Testis (tissue), 2 donors: ENCODE measurements at regions not wholly inside any gene's neighbourhood (a gene's known extent, or its start where the extent isn't known, plus 50 kb on each side); places are given as distances from the start of the nearest gene placed in this dataset.

ENCODE experiments used
- DNase-seq: peaks from one replicate; pipeline ENCODE4 v3.0.0-alpha.2; 2019
- H3K27ac ChIP-seq, 2 donors: fragments of 200-600 bp; sonication (generic); one replicate each; pipeline ENCODE4 v1.5.1; 2019
- H3K27me3 ChIP-seq: fragments of 200-600 bp; sonication (generic); one replicate; pipeline ENCODE4 v1.5.1; 2019
- H3K36me3 ChIP-seq: fragments of 200-600 bp; sonication (generic); one replicate; pipeline ENCODE4 v1.5.1; 2017; ENCODE audit warnings: low read depth; ENCODE audit errors: missing control alignments
- H3K4me1 ChIP-seq: fragments of 200-600 bp; sonication (generic); one replicate; pipeline ENCODE4 v1.5.1; 2019
- H3K4me3 ChIP-seq, 2 donors: fragments of 200-600 bp; sonication (generic); one replicate each; pipeline ENCODE4 v1.5.1; 2017 to 2019
- H3K9me3 ChIP-seq: fragments of 200-600 bp; sonication (generic); one replicate; pipeline ENCODE4 v1.5.1; 2017
- CTCF ChIP-seq, 3 experiments: fragments of 450-650 bp in 2 of 3; fragments of 200-600 bp in 1 of 3; sonication (generic) in 1 of 3; IDR thresholded peaks; one replicate each; pipeline ENCODE4 v1.5.1; 2016 to 2019; ENCODE audit warnings: antibody characterized with exemption in 3 of 3, mild to moderate bottlenecking in 2 of 3, moderate library complexity in 1 of 3
- POLR2A ChIP-seq: fragments of 450-650 bp; IDR thresholded peaks from one replicate; pipeline ENCODE4 v1.6.1; 2017; ENCODE audit warnings: antibody characterized with exemption, mild to moderate bottlenecking, moderate library complexity
- WGBS, 2 donors: methylation state at CpG; one replicate each; pipeline ENCODE4 v1.1.5; 2018; 5-methylcytosine and 5-hydroxymethylcytosine counted together
- intact Hi-C: fragments of 100-400 bp; cut with DNase I; formaldehyde crosslinking; loops from one replicate; pipeline ENCODE4 v1.15.1; 2023; ENCODE audit warnings: low total_unique reads

- Histone ChIP-seq H3K27me3 (no peaks in the 10 kb centered on the region), H3K4me3 (no peak overlapping the region), H3K4me1 (no peaks in the 10 kb centered on the region), H3K27ac (no peak overlapping the region), H3K9me3 (no peaks in the 10 kb centered on the region), H3K36me3 (no peaks in the 10 kb centered on the region)
- intact Hi-C loops, result no loop called here
- no peak for DNase-seq
- 82 to 86% methylated on average over 6 to 7 of the region's 7 CpGs for WGBS, 2 donors
- TF ChIP-seq POLR2A (no peak), CTCF (IDR thresholded peaks at IDR 0.05) (no peak)
Observed at GRCh38 chr10:123526356-123527064, 139.6 kb upstream of the GPR26 start.

- TF ChIP-seq CTCF (IDR thresholded peaks at IDR 0.05), result no peak
- no peak for TF ChIP-seq POLR2A
- no peak for DNase-seq
Observed at GRCh38 chr10:123527151-123527550, 139.0 kb upstream of the GPR26 start.

GRCh38 chr10:123529146-123529760, 136.9 kb upstream of the GPR26 start:
- no peaks in the 10 kb centered on the region for H3K36me3 ChIP-seq
- no peaks in the 10 kb centered on the region for H3K4me1 ChIP-seq
- intact Hi-C loops, result no loop called here
- TF ChIP-seq CTCF (IDR thresholded peaks at IDR 0.05), result no peak
- TF ChIP-seq POLR2A, result no peak
- no peak overlapping the region for H3K27ac ChIP-seq
- H3K9me3 ChIP-seq, result no peaks in the 10 kb centered on the region
- H3K4me3 ChIP-seq, result no peak overlapping the region
- no peak for DNase-seq
- whole genome bisulfite sequencing, 2 donors, result 66 to 80% methylated on average over 5 to 10 of the region's 10 CpGs
- no peaks in the 10 kb centered on the region for H3K27me3 ChIP-seq

More at GRCh38 chr10:123527151-123527550, 139.0 kb upstream of the GPR26 start:
- H3K27me3 ChIP-seq, result no peaks in the 10 kb centered on the region
- no peaks in the 10 kb centered on the region for H3K9me3 ChIP-seq
- H3K4me3 ChIP-seq, result no peak overlapping the region
- no peaks in the 10 kb centered on the region for H3K4me1 ChIP-seq
- no peak overlapping the region for H3K27ac ChIP-seq
- intact Hi-C loops, result no loop called here
- no peaks in the 10 kb centered on the region for H3K36me3 ChIP-seq

- intact Hi-C loops, result no loop called here
- 69 to 74% methylated on average over 9 of the region's 9 CpGs for WGBS, 2 donors
- TF ChIP-seq CTCF (IDR thresholded peaks at IDR 0.05), result no peak
- no peak for TF ChIP-seq POLR2A
- no peaks in the 10 kb centered on the region for H3K4me1 ChIP-seq
- no peak overlapping the region for H3K27ac ChIP-seq
- H3K27me3 ChIP-seq, result no peaks in the 10 kb centered on the region
- DNase-seq, result no peak
- H3K4me3 ChIP-seq, result no peak overlapping the region
- H3K36me3 ChIP-seq, result no peaks in the 10 kb centered on the region
- H3K9me3 ChIP-seq, result no peaks in the 10 kb centered on the region
Observed at GRCh38 chr10:123530166-123530870, 135.8 kb upstream of the GPR26 start.
